ENCODE measurements at regions not wholly inside any gene's neighbourhood (a gene's known extent, or its start where the extent isn't known, plus 50 kb on each side); places are given as distances from the start of the nearest gene placed in this dataset.

GRCh38 chr1:243916160-243916559, 66.1 kb upstream of the AKT3 start:
- TF ChIP-seq POLR2A (IDR thresholded peaks at IDR 0.05) (no peak), CTCF (IDR thresholded peaks at IDR 0.05) (no peak)

All from esophagus squamous epithelium (tissue), 4 donors.